ENCODE measurements at regions not wholly inside any gene's neighbourhood (a gene's known extent, or its start where the extent isn't known, plus 50 kb on each side); places are given as distances from the start of the nearest gene placed in this dataset.
"Not testable (repeated sequence)": the region's sequence is repeated elsewhere in the genome, so short reads cannot be mapped to it uniquely, and the experiment has no call there.

DNA sequence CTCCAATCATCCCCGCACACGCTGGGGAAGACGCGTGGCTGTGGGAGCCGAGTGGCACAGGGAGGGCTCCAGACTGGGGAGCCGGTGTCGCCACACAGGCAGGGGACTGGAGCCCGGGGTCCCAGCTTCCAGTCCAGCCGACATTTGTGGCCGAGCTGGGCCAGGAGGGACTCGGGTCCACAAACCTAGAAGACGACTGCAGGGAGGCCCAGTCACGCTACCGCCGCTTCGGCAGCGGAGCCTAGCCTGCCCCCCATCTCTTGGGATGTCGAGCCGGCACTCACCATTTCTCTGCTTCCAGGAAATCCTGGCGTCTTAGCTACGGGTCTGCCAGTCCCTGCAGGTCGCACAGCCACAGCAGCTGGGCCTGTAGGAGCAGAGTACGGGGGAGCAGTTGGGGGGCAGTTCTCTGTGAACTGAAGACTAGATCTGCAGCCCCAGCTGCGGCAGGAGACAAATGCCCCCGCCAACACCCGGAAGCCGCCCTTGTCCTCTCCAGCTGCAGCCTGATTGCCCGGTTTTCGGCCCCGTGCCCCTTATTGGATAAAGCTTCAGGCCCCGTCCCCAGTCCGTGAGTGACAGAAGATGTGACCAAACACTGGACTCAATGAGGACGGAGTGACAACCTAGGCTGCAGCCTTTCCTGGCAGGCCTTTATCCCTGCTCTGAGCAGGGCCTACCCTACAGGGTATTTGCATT, 270.7 kb downstream of the ZNF33B start:
- DNase-seq: peak; percentile 41 to 61

DNA sequence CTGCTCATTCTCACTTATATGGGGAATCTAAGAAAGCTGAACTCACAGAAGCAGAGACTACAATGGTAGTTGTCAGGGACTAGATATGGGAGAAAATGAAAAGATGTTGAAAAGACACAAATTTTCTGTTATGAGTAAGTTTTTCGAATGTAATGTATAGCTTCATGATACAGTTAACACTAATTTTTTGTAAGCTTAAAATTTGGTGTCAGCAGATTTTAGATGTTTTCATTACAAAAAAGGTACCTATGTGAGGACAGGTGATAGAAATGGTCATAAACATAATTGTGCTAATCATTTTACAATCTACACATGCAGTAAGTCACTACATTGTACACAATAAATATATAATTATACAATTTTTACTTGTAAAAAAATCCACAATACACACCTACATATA, 286.6 kb downstream of the ZNF33B start:
- no peak for DNase-seq

DNA sequence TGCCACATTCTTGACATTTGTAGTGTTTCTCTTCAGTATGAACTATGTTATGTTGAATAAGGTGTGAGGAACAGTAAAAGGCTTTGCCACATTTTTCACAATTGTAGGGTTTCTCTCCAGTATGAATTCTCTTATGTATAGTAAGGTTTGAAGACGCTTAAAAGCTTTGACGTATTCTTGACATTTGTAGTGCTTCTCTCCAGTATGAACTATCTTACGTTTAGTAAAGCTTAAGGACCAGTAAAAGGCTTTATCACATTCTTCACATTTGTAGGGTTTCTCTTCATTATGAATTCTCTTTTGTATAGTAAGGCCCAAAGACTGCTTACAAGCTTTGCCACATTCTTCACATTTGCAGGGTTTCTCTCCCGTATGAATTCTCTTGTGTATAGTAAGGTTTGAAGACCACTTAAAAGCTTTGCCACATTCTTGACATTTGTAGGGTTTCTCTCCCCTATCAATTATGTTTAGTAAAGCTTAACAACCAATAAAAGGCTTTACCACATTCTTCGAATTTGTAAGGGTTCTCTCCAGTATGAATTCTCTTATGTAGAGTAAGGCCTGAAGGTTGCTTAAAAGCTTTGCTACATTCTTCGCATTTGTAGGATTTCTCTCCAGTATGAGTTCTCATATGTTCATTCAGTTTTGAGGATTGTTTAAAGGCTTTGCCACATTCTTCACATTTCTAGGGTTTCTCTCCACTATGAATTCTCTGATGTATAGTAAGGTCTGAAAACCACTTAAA, 301.6 kb downstream of the ZNF33B start:
- not testable (repeated sequence) for DNase-seq

DNA sequence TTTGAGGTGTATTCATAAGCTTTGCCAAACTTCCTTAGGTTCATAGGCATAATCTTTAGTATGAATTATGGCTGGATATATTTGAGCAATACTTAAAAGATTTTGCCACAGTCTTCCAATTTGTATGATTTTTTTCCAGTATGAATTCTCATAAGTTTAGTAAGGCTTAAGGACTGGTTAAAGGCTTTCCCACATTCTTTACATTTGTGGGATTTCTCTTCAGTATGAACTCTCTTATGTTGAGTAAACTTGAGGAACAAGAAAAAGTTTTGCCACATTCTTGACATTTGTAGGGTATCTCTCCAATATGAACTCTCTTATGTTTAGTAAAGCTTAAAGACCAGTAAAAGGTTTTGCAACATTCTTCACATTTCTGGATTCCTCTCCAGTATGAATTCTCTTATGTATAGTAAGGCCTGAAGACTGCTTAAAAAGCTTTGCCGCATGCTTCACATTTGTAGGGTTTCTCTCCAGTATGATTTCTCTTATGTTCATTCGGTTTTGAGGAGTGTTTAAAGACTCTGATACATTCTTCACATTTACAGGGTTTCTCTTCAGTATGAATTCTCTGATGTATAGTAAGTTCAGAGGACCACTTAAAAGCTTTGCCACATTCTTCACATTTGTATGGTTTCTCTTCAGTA, 302.6 kb downstream of the ZNF33B start:
- DNase-seq: not testable (repeated sequence)

DNA sequence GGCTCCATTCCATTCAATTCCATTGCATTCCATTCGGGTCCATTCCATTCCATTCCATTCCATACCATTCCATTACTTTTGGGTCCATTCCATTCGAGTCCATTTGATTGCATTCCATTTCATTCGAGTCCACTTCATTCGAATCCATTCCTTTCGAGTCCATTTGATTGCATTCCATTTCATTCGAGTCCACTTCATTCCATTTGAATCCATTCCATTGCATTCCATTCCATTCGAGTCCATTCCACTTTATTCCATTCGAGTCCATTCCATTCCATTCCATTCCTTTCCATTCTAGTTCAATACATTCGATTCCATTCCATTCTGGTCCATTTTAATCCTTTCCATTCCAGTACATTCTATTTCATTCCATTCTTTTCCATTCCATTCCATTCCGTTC, 334.0 kb downstream of the ZNF33B start:
- DNase-seq: no peak

DNA sequence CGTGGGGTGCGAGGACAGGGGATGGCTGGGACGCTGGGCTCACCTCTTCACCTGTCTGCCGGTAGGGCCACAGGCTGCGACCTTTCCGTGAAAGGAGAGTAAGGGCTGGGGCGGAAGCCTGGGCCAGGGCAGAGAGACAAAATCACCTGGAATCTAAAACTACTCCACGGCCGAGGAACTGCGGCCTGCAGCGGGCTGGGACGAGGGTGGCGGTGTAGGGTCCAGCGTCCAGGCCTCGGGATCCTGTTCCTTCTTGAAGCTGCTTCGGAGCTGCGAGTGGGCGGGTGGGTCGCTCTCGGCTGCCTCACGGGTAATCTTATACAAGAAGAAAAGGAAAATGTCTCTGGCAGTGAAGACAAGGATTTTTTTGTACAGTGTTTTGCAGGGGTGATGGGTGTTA, 356.5 kb downstream of the ZNF33B start:
- not testable (repeated sequence) for DNase-seq

DNA sequence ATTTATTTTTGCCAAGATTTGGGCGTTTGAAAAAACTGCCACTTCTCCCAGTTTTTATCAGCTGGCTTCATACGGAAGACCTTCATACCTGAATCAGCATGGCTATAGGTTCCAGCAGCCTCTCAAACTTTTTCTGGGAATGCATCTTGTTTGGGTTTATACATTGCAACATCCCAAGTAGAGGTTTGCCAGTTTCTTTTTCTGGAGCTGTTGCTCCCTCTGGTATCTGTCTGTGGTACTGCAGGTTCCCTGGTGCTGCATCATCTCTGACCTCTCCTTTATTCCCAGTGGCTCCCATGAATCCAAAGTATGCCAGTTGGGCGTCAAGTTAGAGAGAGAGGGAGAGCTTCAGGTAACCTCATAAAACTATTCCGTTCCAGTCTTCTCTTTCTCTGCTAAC, 368.6 kb downstream of the ZNF33B start:
- DNase-seq: not testable (repeated sequence)

DNA sequence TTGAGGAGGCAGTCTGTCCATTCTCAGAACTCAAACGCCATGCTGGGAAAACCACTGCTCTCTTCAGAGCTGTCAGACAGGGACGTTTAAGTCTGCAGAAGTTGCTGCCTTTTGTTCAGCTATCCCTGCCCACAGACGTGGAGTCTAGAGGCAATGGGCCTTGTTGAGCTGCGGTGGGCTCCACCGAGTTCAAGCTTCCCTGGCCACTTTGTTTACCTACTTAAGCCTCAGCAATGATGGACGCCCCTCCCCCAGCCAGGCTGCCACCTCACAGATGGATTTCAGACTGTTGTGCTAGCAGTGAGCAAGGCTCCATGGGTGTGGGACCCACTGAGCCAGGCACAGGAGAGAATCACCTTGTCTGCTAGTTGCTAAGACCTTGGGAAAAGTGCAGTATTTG, 375.1 kb downstream of the ZNF33B start:
- DNase-seq: not testable (repeated sequence)

DNA sequence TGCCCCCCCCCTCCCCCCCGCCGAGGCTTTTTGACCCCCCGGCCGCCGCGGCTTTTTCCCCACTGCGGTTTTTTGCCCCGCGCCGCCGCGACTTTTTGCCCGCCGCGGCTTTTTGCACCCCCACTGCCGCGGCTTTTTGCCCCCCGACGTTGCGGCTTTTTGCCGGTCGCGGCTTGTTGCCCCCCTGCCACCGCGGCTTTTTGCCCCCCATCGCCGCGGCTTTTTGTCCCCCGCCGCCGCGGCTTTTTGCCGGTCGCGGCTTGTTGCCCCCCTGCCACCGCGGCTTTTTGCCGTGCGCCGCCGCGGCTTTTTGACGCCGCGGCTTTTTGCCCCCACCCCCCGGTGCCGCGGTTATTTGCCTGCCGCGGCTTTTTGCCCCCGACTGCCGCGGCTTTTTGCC, 395.4 kb downstream of the ZNF33B start:
- DNase-seq: not testable (repeated sequence)

DNA sequence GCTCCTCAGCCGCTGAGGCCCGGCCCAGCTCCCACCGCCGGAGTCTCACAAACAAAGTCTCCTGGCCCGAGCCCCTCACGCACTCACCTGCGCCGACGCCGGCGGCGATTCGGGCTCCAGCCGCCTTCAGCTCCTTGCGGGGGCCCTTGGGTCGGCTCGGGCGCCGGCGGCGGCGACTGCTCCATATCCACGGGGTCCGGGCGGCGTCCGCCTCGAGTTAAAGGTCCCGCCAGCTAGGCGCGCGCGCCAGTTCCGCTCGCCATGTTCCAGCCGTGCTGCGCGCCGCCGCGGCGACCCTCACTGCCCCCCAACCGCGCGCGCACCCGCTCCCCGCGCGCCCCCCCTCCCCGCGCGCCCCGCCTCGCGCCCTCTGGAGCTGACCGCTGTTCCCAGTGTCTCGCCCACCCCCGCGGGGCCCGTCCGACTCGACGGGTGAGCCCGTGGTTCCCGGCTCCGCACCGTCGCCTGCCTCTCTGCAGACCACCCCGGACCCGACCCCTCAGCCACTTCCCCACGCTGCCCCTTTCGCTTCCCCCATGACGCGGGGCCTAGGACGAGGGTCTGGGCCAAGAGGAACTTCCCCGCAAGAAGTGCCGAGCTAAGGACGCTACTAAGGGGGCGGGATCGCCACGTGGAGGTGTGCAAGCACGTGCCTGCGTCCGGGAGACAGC, 396.1 kb downstream of the ZNF33B start:
- peak in 1 of 2 experiments; percentile 3 for DNase-seq

DNA sequence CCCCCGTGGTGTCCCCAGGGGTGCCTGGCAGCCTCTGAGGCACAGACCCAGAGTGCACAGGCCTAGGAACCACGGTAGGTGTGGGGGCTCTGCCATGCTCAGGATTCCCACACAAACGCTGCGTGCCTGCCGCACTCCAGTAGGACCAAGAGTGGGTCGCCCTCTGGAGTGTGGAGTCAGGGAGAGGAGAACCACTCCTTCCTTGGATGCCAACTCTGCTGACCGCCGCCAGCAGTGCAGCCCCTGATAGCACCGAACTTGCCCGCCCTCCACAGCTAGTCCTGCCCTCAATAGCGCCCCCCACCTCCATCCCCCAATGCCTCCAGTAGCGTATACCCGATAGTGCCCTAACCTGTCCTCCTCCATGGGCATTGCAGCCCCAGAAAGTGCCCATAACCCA, 402.0 kb downstream of the ZNF33B start:
- not testable (repeated sequence) for DNase-seq

DNA sequence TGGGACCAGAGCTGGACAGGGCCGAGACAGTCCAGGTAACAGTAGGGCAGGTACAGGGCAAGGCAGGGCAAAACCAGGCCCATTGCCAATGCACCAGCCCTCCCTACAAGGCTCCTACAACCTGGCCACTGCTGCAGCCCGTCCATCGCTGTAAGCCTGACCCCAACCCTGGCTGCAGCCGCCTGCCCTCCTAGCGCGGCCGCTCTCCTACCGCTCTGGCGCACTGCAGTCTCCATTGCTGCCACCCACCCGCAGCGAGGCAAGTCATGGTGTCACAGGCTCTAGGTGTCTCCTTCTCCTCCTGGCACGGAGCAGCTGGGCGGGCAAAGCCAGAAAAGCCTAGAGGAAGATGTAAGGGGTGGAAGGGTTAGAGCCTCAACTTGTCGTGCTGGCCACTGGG, 402.6 kb downstream of the ZNF33B start:
- not testable (repeated sequence) for DNase-seq

DNA sequence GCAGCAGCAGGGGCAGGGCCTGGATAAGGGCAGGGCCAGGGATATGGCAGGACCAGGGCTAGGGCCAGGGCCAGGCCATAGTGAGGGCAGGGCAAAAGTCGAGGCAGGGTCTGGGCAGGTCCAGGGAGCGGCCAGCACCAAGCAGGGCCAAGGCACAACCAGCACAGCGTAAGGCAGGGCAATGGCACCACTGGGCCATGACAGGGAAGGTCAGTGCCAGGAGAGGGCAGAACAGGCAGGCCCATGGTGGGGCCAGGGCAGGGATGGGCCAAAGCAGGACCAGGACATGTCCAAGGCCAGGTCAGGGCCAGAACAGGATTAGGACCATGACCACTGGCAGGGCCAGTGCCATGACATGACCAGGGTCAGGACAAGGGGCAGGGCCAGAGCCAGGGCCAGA, 403.1 kb downstream of the ZNF33B start:
- not testable (repeated sequence) for DNase-seq

DNA sequence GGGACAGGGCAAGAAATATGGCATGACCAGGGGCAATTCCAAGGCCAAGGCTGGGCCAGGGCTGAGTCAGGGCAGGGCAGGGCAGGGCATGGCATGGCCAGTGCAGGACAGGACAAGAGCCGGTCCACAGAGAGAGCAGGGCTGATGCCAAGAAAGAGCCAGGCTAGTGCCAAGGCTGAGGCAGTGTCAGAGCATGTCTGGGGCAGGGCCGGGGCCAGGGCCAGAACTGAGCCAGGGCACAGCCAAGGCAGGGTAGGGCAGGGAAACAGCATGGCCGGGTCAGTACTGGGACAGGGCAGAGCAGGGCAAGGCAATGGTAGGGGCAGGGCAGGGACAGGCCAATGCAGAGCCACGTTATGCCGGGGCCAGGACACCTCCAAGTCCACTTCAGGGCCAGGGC, 403.9 kb downstream of the ZNF33B start:
- not testable (repeated sequence) for DNase-seq

DNA sequence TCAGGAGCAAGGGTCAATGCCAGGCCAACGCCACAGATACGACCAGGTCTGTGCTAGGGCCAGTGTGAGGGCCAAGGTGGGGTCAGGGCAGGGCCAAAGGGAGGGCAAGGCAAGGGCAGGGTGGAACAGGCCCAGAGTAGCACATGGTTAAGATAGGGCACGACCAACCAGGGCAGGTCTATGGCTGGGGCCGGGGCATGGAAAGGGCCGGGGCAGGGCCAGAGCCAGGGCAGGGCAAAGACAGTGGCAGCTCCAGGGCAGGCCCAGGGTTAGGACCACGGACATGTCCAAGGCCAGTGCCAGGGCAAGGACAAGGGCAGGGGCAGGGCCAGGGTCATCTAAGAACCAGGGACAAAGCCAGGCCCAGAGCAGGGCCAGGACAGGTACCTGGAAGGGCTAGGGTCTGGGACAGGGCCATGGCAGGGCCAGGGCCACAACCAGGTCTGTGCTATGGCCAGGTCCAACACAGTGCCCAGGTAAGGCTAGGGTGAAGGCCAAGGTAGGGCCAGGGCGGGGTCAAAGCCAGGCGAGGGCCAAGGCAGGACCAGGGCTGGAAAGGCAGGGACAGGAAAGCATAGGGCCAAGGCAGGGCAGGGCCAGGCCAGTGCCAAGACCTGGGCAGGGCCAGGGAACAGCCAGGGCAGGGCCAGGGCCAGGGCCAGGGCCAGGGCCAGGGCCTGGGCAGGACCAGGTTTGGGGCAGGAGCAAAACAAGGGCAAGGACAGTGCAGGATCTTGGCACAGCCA, 404.7 kb downstream of the ZNF33B start:
- not testable (repeated sequence) for DNase-seq

DNA sequence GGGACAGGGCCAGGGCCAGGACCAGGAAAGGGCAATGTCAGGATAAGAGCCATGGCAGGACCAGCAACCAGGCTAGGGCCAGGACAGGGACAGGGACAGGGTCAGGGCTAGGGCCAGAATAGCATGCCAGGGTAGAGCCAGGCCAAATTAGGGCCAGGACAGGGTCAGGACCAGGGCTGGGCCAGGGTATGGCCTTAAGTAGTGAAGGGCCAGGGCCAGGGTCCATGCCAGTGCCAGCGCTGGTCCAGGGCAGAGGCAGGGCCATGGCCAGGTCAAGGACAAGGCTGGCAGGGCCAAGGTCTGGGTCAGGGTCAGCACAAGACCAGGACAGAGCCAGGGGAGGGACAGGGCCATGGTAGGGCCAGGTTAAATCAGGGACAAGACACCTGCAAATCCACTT, 405.4 kb downstream of the ZNF33B start:
- DNase-seq: not testable (repeated sequence)

DNA sequence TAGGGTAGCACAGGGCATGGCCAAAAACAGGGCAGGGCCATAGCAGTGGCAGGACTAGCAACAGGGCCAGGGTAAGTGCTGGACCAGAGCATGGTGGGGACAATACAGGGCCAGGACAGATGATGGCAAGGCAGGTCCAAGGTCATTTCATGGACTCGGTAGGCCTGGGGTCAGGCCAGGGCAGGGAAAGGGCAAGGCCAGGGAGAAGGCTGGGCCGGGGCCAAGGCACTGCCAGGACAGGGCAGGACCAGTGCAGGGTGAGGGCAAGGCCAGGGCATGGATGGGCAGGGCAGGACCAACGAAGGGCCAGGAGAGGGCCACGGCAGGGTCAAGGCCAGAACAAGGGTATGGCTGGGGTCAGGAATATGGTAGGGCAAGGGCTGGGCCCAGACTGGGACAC, 407.6 kb downstream of the ZNF33B start:
- DNase-seq: not testable (repeated sequence)

DNA sequence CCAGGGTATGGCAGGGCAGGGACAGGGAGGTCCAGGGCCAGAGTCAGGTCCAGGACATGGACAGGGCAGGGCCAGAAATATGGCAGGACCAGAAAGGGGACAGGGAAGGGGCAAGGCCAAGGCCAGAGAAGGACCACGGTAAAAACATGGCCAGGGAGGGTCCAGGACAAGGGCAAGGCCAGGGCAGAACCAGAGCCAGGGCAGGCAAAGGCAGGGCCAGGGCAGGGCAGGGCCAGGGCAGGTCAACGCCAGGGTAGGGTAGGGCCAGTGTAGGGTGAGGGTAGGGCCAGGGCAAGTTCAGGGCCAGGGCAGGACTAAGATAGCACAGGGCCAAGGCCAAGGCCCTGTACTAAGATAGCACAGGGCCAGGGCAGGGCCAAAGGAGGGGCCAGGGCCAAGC, 408.3 kb downstream of the ZNF33B start:
- not testable (repeated sequence) for DNase-seq

DNA sequence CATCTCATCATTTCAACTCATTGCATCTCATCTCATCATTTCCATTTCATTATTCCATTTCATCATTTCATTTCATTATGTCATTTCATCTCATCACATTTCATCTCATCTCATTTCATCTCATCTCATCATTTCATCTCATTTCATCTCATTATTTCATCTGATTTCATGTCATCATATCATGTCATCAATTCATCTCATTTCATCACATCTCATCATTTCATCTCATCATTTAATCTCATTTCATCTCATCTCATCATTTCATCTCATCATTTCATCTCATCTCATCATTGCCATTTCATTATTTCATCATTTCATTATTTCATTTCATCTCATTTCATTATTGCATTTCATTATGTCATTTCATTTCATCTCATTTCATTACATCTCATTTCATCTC, 410.5 kb downstream of the ZNF33B start:
- not testable (repeated sequence) for DNase-seq

DNA sequence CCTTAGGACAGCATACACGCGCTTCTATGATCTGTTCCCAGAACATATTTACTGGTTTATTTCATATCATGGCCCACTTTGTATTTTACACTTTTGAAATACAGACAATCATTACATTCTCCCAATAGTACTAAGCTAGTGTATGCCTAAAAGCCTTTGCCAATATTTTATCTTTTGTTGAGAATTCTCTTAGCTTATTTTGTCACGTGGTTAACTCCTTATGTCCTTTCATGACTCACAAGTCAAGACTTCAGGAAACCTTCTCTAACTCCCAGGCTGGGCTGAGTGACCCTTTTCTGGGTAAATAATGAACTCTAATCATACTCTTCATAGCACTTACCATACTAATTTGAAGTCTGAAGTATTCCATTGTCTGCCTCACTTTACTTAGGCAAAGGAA, 444.8 kb downstream of the ZNF33B start:
- not testable (repeated sequence) for DNase-seq

DNA sequence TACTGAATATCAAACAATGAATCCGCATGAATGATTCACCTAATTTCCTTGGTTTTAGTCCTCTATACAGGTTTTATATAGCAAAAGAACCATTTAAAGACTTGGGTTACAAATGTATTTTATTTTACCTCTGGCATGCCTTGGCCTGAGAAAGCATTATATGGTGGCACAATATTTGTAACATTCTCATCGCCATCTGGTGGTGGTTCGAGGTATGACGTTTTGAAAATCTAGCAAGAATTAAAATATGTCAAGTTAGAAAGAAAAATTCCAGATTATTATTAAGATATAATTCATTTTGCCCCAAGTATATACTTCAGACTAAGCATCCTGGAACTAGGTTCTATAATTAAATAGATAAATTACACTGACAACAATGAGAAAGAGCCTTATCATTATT, 445.9 kb downstream of the ZNF33B start:
- not testable (repeated sequence) for DNase-seq

DNA sequence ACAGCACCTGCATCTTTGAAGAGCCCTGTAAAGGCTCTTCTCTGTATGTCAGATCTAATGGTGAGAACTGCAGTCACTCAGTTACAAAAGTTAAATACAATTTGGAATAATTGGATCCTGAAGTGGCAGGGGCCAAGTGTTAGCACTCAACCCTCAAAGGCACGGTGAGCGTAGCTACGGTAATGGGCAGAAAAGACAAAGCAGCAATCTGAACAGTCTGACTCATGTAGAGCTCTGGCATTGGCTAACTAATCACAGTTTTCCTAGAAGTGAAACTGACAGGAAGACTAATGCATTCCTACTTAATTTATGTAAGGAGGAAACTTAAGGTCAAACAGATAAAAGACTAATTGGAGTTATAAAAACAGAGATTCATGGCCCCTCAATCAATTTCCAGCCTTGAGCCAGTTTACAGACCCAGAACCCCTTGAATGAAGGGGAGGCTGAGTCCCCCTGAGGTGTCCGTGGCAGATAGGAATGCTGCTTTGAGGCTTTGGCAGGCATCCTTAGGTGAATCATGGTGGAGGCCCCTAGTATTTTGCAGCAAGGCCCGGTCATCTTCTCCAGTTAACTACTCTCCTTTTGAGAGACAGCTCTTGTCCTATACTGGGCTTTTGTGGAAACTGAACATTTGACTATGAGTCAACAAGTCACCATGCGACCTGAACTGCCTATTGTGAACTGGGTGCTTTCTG, 450.7 kb downstream of the ZNF33B start:
- DNase-seq: not testable (repeated sequence)

Data from NCI-H524 (cell line).